HEK293T (cell line): ENCODE measurements at regions not wholly inside any gene's neighbourhood (a gene's known extent, or its start where the extent isn't known, plus 50 kb on each side); places are given as distances from the start of the nearest gene placed in this dataset.

ENCODE experiments used
- ARNT ChIP-seq: fragments of 450-650 bp; IDR thresholded peaks from 2 replicates; pipeline ENCODE4 v1.6.1; 2017; ENCODE audit warnings: mild to moderate bottlenecking
- BHLHE40 ChIP-seq: fragments of 450-650 bp; IDR thresholded peaks from 2 replicates; pipeline ENCODE4 v1.6.1; 2016; ENCODE audit warnings: mild to moderate bottlenecking, moderate library complexity, borderline replicate concordance
- CTBP1 ChIP-seq: fragments of 450-650 bp; IDR thresholded peaks from 2 replicates; pipeline ENCODE4 v1.6.1; 2016; ENCODE audit warnings: borderline replicate concordance
- ELF4 ChIP-seq: fragments of 450-650 bp; IDR thresholded peaks from 2 replicates; pipeline ENCODE4 v1.6.1; 2017; ENCODE audit warnings: antibody characterized with exemption
- FOXA1 ChIP-seq: fragments of 450-650 bp; IDR thresholded peaks from 2 replicates; pipeline ENCODE4 v1.6.1; 2016; ENCODE audit warnings: mild to moderate bottlenecking
- FOXK2 ChIP-seq: fragments of 450-650 bp; IDR thresholded peaks from 2 replicates; pipeline ENCODE4 v1.6.1; 2016; ENCODE audit warnings: mild to moderate bottlenecking
- FOXM1 ChIP-seq: fragments of 450-650 bp; IDR thresholded peaks from 2 replicates; pipeline ENCODE4 v1.6.1; 2017; ENCODE audit warnings: mild to moderate bottlenecking, borderline replicate concordance
- HDGF ChIP-seq: fragments of 450-650 bp; IDR thresholded peaks from 2 replicates; pipeline ENCODE4 v1.6.1; 2017; ENCODE audit warnings: antibody characterized with exemption, borderline replicate concordance
- LEF1 ChIP-seq: fragments of 450-650 bp; IDR thresholded peaks from 2 replicates; pipeline ENCODE4 v1.6.1; 2017; ENCODE audit warnings: mild to moderate bottlenecking, borderline replicate concordance
- NFRKB ChIP-seq: fragments of 450-650 bp; IDR thresholded peaks from 2 replicates; pipeline ENCODE4 v1.6.1; 2016; ENCODE audit warnings: mild to moderate bottlenecking, moderate library complexity
- PKNOX1 ChIP-seq: fragments of 450-650 bp; IDR thresholded peaks from 2 replicates; pipeline ENCODE4 v1.6.1; 2016
- SP1 ChIP-seq: fragments of 450-650 bp; IDR thresholded peaks from 2 replicates; pipeline ENCODE4 v1.6.1; 2017

- TF ChIP-seq LEF1 (no peak), HDGF (no peak), FOXK2 (no peak), SP1 (no peak), PKNOX1 (no peak), FOXM1 (no peak), FOXA1 (no peak), CTBP1 (no peak), ELF4 (no peak), NFRKB (no peak), BHLHE40 (no peak), ARNT (no peak)
These were observed 347.1 kb upstream of the FAM98A start for GRCh38 chr2:33946193-33946592.
